Neural cell (in vitro differentiated cells): ENCODE measurements at regions not wholly inside any gene's neighbourhood (a gene's known extent, or its start where the extent isn't known, plus 50 kb on each side); places are given as distances from the start of the nearest gene placed in this dataset.
"Not testable (repeated sequence)": the region's sequence is repeated elsewhere in the genome, so short reads cannot be mapped to it uniquely, and the experiment has no call there.

Source experiments
- CTCF ChIP-seq: fragments of 450-650 bp; IDR thresholded peaks from 2 replicates; pipeline ENCODE4 v1.5.1; 2014; ENCODE audit warnings: antibody characterized with exemption, mild to moderate bottlenecking, moderate library complexity; ENCODE audit not compliant: poor library complexity, severe bottlenecking
- EP300 ChIP-seq: fragments of 450-650 bp; conservative IDR thresholded peaks from 2 replicates; pipeline ENCODE4 v1.6.1; 2014; ENCODE audit warnings: antibody characterized with exemption, mild to moderate bottlenecking, moderate library complexity; ENCODE audit not compliant: poor library complexity, severe bottlenecking
- EZH2 ChIP-seq: fragments of 200-600, 300-800 bp; shearing (Covaris generic), sonication (generic); IDR thresholded peaks from 2 replicates; pipeline ENCODE4 v1.6.1; 2014; ENCODE audit warnings: antibody characterized with exemption, low read length, borderline replicate concordance, mild to moderate bottlenecking; ENCODE audit not compliant: insufficient read depth, poor library complexity, severe bottlenecking
- MXI1 ChIP-seq: fragments of 450-650 bp; conservative IDR thresholded peaks from 2 replicates; pipeline ENCODE4 v1.6.1; 2014; ENCODE audit warnings: antibody characterized with exemption, mild to moderate bottlenecking; ENCODE audit not compliant: poor library complexity, severe bottlenecking
- POLR2AphosphoS5 ChIP-seq: IDR thresholded peaks from 2 replicates; pipeline ENCODE4 v1.6.1; 2012
- REST ChIP-seq: IDR thresholded peaks from 2 replicates; pipeline ENCODE4 v1.6.1; 2012; ENCODE audit warnings: borderline replicate concordance
- SMC3 ChIP-seq: fragments of 450-650 bp; conservative IDR thresholded peaks from 2 replicates; pipeline ENCODE4 v1.6.1; 2014; ENCODE audit warnings: antibody characterized with exemption, mild to moderate bottlenecking, moderate library complexity; ENCODE audit not compliant: poor library complexity

- not testable (repeated sequence) for TF ChIP-seq CTCF, SMC3, POLR2AphosphoS5, EZH2, EP300, MXI1, REST
Observed at GRCh38 chr4:124978536-124978935, 266.0 kb upstream of the ANKRD50 start.
